ENCODE measurements at regions not wholly inside any gene's neighbourhood (a gene's known extent, or its start where the extent isn't known, plus 50 kb on each side); places are given as distances from the start of the nearest gene placed in this dataset.

- no peak for DNase-seq (ENCODE audit: low read depth)
These were observed 115.7 kb upstream of the HIVEP3 start for GRCh38 chr1:42034426-42034825.

GRCh38 chr1:42033629-42034028 lies 114.9 kb upstream of the HIVEP3 start:
- no peak for DNase-seq (ENCODE audit: low read depth)

- DNase-seq (ENCODE audit: low read depth): no peak
These were observed 99.0 kb upstream of the HIVEP3 start for GRCh38 chr1:42017730-42018129.

GRCh38 chr1:42017259-42017658 lies 98.5 kb upstream of the HIVEP3 start:
- DNase-seq (ENCODE audit: low read depth): no peak

- DNase-seq (ENCODE audit: low read depth): no peak
These were observed 96.1 kb upstream of the HIVEP3 start for GRCh38 chr1:42014823-42015222.

- no peak for DNase-seq (ENCODE audit: low read depth)
These were observed 95.3 kb upstream of the HIVEP3 start for GRCh38 chr1:42013881-42014470.

GRCh38 chr1:42012852-42013251 lies 94.1 kb upstream of the HIVEP3 start:
- no peak for DNase-seq (ENCODE audit: low read depth)

- DNase-seq (ENCODE audit: low read depth): no peak
These were observed 91.7 kb upstream of the HIVEP3 start for GRCh38 chr1:42010381-42010780.

GRCh38 chr1:42008264-42008663 lies 89.5 kb upstream of the HIVEP3 start:
- DNase-seq (ENCODE audit: low read depth): no peak

- no peak for DNase-seq (ENCODE audit: low read depth)
These were observed 88.1 kb upstream of the HIVEP3 start for GRCh38 chr1:42006836-42007235.

- no peak for DNase-seq (ENCODE audit: low read depth)
These were observed 87.4 kb upstream of the HIVEP3 start for GRCh38 chr1:42006093-42006492.

- DNase-seq (ENCODE audit: low read depth): no peak
These were observed 86.8 kb upstream of the HIVEP3 start for GRCh38 chr1:42005530-42005929.

GRCh38 chr1:42004860-42005259 lies 86.1 kb upstream of the HIVEP3 start:
- no peak for DNase-seq (ENCODE audit: low read depth)

- no peak for DNase-seq (ENCODE audit: low read depth)
These were observed 85.6 kb upstream of the HIVEP3 start for GRCh38 chr1:42004322-42004721.

- DNase-seq (ENCODE audit: low read depth): peak; percentile 57
These were observed 84.7 kb upstream of the HIVEP3 start for GRCh38 chr1:42003433-42003832.

GRCh38 chr1:42002220-42002619 lies 83.5 kb upstream of the HIVEP3 start:
- no peak for DNase-seq (ENCODE audit: low read depth)

- DNase-seq (ENCODE audit: low read depth): no peak
These were observed 82.0 kb upstream of the HIVEP3 start for GRCh38 chr1:42000766-42001165.

- no peak for DNase-seq (ENCODE audit: low read depth)
These were observed 81.2 kb upstream of the HIVEP3 start for GRCh38 chr1:41999884-42000283.

GRCh38 chr1:41998250-41998649 lies 79.5 kb upstream of the HIVEP3 start:
- no peak for DNase-seq (ENCODE audit: low read depth)

GRCh38 chr1:41997153-41997552 lies 78.4 kb upstream of the HIVEP3 start:
- no peak for DNase-seq (ENCODE audit: low read depth)

GRCh38 chr1:41995441-41996130 lies 76.9 kb upstream of the HIVEP3 start:
- no peak for DNase-seq (ENCODE audit: low read depth)

GRCh38 chr1:41994195-41994894 lies 75.6 kb upstream of the HIVEP3 start:
- no peak for DNase-seq (ENCODE audit: low read depth)

GRCh38 chr1:41983451-41983850 lies 64.7 kb upstream of the HIVEP3 start:
- peak; percentile 34 for DNase-seq (ENCODE audit: low read depth)
